Body of pancreas (tissue), 4 donors: ENCODE measurements at regions not wholly inside any gene's neighbourhood (a gene's known extent, or its start where the extent isn't known, plus 50 kb on each side); places are given as distances from the start of the nearest gene placed in this dataset.

Experiments used
- CTCF ChIP-seq, 7 experiments: fragments of 450-650 bp in 4 of 7; fragments of 200-600 bp in 3 of 7; sonication (generic) in 3 of 7; IDR thresholded peaks; one replicate each; pipeline ENCODE4 v1.5.1; 2016 to 2019; ENCODE audit warnings: antibody characterized with exemption in 7 of 7
- POLR2A ChIP-seq, 3 donors: fragments of 450-650 bp; IDR thresholded peaks; one replicate each; pipeline ENCODE4 v1.6.1; 2016; ENCODE audit warnings: antibody characterized with exemption in 3 of 3, mild to moderate bottlenecking in 2 of 3

- TF ChIP-seq CTCF (IDR thresholded peaks at IDR 0.05) (no peak), POLR2A (IDR thresholded peaks at IDR 0.05) (no peak)
Measured at GRCh38 chr12:108019862-108020261, 109.2 kb upstream of the WSCD2 start.
